HG02885 (cell line): ENCODE measurements at regions not wholly inside any gene's neighbourhood (a gene's known extent, or its start where the extent isn't known, plus 50 kb on each side); places are given as distances from the start of the nearest gene placed in this dataset.

ENCODE experiments used
- ATAC-seq: cut with Tn5 transposase; IDR thresholded peaks from one replicate; pipeline ENCODE4 v1.9.1; 2021; ENCODE audit warnings: mild to moderate bottlenecking; ENCODE audit not compliant: unreplicated experiment, poor library complexity

DNA sequence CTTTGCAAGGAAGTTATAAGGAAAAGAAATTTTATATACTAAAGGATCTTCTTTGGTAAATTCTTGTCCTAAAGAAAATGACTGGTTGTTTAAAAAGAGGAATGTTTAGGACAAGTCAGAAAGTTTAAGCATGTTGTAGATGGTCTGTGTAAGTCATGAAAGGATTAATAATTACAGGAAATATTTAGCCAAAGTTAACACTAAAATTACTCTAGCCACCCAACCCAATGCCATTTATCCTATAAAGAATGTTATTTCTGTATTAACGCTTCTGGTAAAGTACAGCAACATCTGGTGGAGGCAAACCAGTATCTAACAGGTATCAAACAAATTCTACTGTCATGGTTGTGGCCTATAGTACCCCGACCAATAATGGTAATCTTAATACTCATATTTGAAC is 546.9 kb upstream of the PKDCC start:
- no peak for ATAC-seq

DNA sequence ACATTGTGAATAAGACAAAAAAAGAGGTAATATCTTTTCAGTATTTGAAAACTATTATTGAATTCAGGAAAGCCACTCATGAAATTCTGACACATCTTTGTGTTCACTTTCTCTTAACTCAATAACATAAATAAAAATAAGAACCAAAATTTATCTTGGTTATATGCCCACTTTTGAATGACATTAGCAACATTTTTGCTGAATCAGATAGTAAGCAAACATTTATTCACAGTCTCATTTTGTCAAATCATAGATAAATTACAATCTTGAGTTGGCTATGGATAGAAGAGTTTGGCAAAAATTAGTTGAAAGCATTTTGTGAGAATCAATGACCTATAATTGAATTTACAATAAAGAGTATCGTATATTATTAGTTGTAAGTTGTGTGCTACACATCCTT is 545.1 kb upstream of the PKDCC start:
- no peak for ATAC-seq

DNA sequence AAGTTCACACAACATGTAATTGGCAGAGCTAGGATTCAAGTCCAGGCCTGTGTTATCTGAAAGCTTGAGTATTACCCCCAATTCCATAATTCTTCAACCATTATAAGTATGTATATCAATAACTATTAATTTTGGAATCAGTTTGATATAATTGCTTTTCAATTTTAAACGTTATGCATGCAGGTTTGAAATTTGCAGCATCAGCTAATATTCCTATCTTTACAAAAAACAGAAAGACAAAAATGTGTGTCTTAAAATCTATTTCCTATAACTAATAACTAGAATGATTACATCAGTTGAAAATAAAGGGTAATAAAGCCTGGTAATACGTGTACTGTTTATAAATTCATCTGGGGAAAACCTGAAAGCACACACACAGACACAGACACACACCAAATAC is 543.3 kb upstream of the PKDCC start:
- ATAC-seq = no peak

DNA sequence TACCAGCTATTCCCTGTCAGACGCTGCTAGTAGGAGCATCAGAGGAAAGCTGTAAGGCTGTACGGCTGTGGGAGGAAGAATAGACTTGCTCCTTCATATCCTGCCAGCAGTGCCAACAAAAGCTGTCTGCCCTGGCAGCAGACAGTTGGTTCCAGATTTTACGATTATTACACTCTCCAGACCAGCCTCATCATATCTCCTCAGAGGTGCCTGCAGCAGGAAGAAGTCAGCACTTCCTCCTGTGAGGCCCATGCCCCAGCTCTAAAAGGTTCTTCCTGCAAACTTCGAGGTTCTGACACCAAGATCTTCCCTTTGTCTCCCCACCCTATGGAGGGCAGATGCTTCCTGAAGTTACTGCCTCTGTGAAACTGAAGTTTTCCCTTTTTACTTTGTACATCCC is 537.7 kb upstream of the PKDCC start:
- ATAC-seq = no peak

DNA sequence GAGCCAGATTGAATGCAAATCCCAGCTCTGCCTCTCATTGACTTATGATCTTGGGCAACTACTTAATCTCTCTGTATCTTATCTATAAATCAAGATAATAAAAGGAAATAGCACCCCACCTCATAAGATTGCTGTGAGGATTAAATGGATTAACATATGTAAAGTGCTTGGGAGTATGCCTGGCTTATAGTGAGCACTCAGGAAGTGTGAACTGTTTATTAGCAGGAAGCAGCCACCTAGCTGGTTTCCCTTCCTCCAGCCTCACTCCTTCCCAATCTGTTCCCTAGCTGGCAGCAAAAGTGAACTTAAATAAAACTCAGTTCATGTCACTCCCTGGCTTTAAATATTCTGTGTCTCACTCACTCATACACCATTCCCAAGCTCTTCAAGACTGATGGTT is 526.6 kb upstream of the PKDCC start:
- no peak for ATAC-seq

DNA sequence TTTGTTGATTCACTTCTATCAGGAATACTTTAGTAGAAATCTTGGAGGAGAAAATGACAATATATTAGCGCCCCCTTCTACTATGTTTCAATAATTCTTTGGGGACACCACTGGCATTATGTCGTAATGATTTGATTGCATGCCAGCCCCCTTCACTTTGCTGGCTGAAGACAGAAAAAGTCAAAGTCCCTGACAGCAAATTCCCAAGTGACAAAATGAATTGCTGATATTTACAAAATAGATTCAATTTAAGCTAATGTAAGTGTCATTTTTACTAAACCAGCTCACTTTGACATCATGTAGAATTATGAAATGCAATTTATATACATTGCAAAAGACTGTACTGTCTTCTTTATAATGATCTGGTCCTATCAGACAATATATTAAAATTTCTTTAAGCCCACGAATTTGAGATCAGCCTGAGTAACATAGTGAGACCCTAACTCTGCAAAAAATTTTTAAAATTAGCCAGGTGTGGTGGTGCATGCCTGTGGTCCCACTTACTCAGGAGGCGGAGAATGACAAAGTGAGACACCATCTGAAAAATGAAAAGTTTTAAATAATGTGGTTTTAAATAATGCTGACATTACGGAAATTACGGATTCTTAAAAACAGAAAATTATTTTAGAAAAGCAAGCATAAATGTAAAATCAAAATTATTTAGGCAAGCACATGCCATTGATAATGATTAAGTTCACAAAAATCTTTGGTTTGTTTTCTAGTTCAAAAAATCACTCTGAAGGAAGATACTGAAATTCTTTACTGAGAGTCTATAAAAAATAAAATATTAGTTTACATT is 520.1 kb upstream of the PKDCC start:
- ATAC-seq = no peak

DNA sequence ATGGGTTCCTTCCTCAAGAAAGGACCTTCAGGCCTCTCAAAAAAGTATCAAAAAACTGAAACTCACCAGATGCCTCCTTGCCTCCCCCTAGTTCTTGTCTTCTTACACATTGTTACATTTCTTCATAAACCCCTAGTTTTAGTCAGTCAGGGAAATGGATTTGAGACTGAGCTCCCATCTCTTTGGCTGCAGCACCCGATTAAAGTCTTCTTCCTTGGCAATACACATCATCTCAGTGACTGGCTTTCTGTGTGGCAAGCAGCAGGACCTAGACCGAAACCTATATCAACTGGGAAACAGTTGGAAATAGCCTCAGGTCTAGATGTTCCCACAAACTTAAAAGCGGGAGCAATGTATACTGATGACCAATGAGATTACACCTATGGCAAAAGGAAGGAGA is 512.2 kb upstream of the PKDCC start:
- ATAC-seq = no peak

DNA sequence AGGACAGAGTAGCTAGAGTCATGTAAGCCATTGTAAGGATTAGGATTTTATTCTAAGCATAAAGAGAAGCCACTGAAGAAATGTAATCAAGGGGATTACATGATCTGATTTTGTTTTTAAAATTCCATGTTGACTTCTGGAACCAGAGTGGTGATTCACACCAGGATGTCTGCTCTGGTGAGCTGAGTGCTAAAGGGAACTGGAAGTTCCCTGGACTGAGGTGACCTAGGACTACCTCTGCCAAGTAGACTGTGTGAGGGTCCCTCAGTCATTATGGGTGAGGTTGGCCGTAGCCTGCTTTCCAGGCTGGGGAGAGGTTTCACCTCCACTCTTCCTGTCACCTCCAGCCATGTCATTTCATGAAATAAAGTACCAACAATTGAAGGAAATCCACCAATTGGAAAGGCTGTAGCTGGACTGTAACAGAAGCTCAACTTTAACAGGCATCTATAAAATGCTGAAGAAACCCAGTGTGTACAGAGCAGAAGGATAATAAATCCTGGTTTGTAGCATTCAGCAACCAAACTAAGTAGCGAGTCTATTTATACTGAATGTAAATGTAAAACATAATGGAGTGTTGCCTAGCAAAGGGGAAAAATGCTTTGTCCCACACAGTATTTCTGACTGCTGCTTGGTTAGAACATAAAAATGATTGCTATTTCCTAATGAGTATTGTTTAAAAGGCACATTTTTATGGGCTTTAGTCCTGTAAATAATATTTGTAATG is 507.4 kb upstream of the PKDCC start:
- no peak for ATAC-seq

DNA sequence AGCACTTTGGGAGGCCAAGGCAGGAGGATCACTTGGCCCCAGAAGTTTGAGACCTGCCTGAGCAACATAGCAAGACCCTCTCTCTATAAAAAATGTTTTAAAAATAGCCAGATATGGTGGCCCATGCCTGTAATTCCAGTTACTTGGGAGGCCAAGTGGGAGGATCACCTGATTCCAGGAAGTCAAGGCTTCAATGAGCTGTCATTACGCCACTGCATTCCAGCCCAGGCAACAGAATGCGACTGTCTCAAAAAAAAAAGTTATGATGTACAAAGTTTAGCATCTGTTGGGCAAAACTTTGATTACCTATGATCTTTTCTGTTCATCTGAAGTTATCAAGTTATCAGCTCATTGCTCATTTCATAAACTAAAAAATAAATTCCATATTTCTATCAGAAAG is 504.1 kb upstream of the PKDCC start:
- no peak for ATAC-seq

DNA sequence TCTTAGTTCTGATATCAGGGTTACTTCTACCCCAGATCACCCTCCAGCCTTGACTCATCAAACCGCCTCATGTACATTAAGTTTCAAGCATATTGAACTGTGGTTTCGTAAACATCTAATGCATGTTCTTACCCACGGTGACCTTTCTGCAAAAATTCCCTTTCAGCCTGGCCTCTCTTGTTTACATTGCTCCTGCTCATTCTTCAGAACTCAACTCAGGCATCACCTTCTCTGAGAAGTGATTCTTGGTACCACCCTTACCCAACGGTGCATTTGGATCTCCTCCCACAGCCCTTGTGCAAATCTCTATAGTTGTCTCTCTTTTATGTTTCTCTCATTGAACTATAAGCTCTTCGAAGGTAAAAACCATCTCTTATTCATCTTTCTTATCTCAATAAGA is 503.1 kb upstream of the PKDCC start:
- ATAC-seq = no peak

DNA sequence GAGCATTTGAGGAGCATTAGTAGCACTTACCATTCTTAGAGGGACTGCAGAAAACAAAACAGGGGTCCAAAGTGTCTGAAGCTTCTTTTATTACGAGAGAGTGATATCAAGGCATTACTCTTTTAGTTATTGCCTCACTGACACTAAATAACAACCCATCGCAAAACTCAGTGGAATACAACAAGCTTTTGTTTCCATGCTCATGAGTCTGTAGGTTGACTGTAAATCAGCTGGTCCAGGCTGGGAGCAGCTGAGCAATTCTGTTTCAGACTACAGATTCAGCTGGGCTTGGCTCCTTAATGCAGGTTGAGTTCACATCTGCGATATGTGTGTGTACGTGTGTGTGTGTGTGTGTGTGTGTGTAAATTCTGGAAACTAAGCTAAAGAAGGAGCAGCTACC is 501.8 kb upstream of the PKDCC start:
- ATAC-seq = no peak

DNA sequence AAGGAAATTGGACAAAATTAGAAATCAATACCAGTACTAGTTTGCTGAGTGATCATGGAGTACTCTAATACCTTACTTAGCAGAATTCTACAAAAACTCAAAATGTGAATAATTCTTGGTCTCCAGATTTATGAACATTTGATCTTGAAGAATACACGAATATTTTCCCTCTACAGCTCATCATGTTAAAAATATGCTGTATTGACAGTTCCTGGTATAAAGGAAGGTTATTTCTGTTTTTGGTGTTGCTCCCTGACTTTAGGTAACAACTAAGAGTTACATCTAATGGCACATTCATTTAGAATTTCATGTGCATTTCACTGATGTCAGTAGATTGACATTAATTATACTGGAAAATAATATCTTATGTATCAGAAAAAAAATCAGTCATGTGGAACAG is 479.2 kb upstream of the PKDCC start:
- no peak for ATAC-seq

DNA sequence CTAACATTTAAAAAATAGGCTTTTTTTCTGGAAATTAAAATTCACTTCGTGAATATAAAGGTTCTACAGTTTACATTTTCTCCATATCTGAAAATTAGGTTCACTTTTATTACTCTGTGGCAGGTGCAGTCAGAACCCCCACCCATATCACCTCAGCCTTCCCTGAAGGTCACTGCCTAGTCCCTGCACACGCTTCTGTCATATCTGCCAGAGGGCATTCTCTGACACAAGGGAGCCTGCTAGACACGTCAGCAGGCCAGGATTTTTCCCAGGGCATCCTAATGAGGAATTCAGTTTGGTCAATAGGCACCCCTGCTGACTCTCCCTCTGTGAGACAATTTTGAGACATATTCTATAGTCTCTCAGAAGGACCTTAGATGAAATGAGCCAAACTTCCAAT is 475.7 kb upstream of the PKDCC start:
- no peak for ATAC-seq

DNA sequence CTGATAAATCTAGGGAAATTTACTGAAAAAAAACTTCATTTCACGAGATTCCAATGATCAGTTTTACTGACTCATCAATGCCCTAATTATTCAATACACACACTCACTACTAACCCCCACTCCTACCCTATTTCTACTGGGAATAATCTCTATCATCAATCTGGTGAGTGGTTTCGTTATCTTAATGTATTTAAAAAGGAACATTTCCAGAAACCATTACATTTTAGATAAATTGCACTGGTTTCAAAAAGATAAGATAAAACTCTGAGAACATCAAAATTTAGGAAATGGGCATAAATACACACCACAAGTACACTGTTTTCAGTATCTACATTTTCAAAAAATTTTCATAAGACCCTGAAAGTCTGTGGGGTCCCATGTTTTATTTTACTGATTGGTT is 471.4 kb upstream of the PKDCC start:
- ATAC-seq = no peak

DNA sequence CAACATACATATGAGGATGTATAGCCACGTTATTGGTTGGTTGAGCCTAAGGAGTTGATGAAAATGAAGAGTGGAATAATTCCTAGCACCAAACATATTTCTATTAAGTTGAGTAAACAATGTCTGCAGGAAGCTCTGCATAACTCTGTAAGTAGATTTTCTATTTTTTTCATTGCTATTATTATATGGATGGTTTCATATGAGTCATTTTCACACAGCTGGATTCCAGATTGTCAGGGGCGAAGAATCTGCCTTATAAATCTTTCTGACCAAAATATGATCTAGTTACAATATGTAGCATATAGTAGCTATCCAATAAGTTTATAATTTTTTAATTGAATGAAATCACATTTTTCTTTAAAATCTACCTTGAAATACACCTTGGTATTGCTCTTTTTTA is 468.0 kb upstream of the PKDCC start:
- no peak for ATAC-seq

DNA sequence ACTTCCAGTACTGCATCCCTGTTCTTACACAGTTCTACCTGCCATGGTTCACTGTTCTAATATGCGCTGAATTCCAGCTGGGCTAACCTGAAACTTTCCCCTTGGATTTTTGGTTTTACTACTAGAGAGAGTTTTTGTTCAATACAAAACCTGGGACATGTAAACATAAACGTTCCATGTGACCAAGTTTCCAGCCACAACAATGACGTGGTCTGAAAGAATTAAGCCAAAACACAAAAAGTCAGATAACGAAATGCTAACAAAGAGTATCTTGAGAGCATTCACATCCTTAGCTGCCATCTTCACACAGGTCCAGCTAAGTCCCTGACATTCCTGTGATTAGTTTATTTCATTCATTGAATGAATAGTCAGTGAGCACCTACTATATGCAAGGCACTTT is 467.0 kb upstream of the PKDCC start:
- no peak for ATAC-seq

DNA sequence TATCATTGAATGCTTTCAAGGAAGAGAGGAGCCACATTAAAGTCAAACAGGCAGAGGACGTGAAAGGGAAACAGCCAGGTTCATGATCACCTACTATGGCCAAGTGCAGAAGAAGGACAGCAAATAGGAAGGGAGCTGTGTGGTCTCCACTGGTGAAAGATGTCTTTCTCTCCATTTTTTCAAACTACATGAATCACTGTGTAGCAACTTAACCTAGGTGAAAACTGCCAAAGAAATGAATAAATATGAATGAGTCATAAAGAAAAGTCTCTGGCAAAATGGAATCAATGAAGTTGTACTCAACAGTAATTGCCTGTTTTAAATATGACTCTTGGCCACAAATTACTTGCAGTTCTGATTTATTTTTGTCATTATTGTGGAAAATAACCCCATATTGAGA is 452.6 kb upstream of the PKDCC start:
- no peak for ATAC-seq

DNA sequence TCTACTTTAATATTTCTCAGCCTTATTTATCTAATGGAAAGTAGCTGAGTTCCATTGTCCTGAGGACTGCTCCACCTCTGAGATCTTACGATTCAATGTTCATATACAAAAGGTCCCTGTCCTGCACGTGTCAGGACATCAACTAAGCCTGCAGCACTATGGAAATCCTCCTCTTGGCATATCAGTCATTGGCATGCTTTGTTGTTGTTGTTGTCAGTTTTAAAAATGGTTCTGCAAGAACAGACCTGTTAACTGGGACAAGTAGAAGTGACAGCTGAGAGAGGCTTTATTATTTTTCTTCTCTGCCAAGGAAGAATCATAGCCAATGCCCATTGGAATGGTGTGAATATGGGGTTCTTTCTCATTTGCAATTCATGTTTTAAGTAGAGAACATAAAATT is 450.1 kb upstream of the PKDCC start:
- no peak for ATAC-seq

DNA sequence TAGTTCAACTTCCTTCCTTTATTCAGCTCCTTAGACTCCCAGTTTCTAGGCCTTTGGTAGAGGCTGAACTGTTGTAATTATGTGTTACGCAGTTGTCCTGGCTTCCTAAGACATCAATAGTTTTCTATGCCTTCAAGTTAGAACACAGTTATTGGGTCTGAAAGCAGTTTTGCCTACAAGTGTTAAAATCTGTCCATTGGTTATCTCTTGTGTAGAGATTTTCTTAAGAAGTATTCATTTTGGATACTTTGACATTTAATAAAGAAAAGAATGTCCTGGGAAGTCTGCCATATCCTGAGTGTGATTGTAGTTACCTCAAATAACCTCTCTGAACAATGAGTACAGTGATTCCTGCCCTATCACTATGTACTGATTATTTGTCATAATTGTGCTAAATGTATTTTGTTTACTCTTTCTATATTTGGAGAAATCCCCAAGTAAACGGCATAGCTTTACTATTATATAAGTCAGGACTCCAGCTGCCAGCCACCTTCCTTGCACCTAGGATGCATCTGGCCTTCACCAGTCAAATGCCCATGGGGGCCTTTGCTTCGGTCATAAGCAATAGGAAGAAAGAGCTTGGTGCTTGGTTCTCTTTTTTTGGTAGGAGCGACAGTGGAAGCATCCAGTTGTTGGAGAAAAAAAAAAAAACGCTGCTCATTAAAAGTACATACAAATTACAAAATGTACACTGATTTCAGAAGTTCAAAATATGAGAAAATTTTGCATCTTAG is 449.5 kb upstream of the PKDCC start:
- no peak for ATAC-seq

DNA sequence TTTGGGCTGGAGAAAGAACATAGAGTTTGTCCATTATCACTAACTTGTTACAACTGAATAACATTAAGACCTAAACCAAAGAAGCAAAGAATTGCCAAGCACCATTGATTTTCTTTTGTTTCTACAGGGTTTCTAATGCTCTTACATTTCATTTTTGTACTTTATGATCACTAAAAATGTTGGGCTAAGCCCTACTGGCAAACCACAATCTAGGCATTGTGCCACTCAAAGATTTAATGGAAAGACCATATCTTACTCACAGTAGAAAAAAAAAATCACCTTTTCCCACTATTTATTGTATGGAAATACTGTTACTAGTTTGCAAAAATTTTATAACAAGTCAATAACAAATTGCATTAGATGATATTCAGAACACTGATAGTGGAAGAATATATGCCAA is 447.4 kb upstream of the PKDCC start:
- no peak for ATAC-seq

DNA sequence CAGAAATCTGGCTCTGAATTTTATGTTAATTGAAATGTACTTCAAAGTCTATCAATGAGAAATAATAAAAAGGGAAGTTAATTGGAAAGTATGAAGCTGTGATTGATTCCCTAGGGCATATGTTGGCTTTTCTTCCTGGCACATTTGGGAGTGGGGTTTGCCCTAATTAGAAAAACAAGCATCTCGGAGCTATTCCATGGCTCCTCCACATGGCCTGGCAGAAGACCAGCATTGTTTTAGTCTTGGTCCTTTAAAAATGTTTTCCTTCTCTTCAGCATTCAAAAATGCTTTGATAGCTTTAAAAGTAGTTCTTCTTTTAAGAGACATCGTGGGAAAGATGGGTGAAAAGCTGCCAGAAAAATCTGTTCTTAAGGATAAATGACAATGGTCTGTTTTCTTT is 445.5 kb upstream of the PKDCC start:
- ATAC-seq = no peak
